ENCODE measurements at regions not wholly inside any gene's neighbourhood (a gene's known extent, or its start where the extent isn't known, plus 50 kb on each side); places are given as distances from the start of the nearest gene placed in this dataset.

- DNase-seq, result no peak
These were observed 423.6 kb upstream of the TPM1 start for GRCh38 chr15:62618846-62619504.

DNA sequence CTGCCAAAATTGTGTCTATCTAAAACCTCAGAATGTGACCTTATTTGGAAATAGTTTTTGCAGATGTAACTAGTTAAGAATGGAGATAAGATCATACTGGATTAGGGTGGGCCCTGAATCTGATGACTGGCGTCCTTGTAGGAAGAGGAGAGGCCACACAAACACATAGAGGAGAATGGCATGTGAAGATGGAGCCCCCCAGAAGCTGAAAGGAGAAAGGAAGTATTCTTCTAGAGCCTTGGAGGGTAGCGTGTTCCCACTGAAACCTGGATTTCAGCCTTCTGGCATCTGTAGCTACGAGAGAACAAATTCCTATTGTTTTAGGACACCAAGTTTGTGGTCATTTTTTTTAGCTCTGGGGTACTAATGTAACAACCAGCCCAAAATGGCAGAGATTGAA, 423.0 kb upstream of the TPM1 start:
- DNase-seq, result no peak

DNA sequence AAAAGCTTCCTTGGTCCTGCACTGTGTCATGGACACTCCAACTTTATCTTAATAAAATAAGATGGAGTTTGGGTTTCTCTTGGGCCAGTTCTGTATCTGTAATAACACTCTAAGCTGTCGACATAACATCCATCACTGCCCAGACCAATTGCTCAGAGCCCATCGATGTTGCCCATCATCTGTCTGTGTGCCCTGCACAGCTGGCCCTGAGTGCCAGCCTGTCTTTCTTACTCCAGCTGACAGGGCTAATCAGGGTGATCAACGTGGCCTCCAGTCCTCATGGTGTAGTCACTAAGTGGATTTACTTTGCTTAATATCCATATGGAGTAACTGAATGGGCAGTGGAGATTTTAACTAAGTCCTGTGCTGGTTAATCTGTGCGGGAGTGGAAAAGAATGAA, 419.8 kb upstream of the TPM1 start:
- no peak for DNase-seq

- DNase-seq, result no peak
These were observed 417.8 kb upstream of the TPM1 start for GRCh38 chr15:62624547-62625378.

GRCh38 chr15:62625429-62626033, 417.0 kb upstream of the TPM1 start:
- no peak for DNase-seq

DNA sequence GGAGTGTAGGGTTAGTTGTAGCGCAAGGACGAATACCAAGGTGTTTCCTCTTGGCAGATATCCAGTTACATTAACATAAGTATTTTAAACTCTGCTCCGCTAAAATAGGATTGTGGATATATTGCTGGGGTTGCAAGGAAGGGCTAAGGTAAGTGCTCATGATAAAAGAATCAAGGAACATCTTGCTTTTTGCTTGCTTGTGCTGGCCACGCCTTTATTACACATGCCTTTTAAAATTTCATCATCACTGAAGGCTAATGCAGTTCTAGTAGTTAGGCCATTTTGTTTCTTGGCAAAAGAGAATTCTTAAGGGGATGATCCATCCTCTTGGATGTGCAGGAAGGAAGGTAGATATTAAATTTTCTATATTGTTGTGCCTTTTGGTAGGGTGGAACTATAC, 415.6 kb upstream of the TPM1 start:
- no peak for DNase-seq

DNA sequence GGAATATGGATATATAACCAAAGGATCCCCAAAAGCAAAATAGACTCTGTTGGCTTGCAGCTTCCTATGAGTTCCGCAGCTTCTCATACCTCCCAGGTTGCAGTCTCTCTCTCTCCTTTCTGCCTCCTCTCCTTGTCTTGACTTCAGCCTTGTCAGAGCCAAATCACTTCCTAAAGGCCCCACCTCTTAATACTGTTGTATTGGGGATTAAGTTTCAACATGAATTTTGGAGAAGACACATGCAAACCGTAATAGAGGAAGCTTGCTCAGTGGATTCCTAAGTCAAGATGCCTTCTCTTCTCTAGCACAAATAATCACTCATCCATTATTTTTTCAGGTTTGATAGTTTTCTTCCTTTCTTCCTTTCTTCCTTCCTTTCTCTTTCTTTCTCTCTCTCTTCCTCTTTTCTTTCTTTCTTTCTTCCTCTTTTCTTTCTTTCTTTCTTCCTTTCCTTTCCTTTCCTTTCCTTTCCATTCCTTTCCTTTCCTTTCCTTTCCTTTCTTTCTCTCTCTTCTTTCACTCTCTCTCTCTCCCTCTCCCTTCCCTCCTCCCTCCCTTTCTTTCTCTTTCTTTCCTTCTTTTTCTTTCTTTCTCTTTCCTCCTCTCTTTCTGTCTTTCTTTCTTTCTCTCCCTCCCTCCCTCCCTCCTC, 411.3 kb upstream of the TPM1 start:
- no peak for DNase-seq

DNA sequence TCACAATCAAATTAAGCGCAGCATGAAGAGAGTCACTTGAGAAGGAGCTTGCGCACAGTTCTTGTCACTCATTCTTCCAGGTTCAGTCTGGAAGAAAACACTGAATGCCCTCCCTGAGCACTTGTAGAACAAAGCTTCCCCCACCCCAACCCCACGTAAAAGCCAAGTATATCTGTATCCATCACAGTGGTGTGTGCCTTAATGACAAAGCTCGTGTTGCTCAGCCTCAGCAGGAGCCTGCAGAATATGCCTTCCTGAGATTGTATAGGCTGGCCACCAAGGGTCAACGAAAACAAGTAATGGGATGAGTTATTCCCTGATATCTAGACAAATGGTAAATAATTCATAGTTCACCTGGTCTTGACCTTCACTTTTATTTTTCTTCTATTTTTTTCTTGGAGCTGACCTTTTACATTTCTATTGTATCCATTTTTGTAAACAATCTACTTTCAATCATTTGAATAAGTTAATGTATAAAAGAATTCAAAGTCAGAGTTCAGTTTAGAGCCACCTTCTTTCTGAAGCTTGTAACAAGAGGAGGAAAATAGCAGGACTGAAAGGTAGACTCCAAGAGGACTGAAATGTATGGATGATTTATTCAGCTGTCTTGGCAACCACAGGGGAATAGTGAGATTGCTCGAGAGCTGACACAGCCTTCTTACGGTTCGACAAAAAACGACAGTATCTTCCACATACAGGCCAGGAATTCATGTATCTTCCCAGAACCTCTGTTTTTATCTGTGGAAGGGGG, 405.5 kb upstream of the TPM1 start:
- no peak for DNase-seq

GRCh38 chr15:62637574-62637897, 405.0 kb upstream of the TPM1 start:
- no peak for DNase-seq

DNA sequence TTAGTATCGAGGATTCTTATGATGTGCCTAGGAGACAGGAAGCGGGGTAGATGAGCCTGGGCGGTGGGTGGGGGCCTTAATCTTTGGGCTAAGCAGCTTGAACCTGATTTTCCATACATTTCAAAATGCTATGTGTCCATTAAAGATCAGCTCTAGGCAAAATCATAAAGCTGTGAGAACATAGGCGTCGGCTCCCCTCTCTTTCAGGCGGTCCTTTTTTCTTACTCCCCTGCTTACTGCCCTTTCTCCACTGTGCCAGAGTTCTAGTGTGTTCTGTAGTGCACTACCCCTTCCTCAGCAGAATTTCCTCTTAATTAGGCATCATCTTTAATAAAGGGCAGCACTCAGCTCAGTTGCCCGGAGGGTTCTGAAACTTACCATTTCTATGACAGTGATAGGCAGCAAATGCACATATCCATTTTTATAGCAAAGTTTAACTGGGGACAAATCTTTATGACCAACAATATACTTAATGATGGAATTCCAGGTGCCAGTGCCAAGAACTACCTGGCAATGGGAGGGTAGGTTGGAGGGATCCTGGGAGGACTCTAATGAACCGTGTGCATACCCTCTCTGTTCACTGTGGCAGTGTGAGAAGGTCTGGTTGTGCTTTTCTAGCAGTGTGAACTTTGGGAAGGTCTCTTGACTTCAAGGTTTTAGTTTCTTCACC, 404.5 kb upstream of the TPM1 start:
- no peak for DNase-seq

DNA sequence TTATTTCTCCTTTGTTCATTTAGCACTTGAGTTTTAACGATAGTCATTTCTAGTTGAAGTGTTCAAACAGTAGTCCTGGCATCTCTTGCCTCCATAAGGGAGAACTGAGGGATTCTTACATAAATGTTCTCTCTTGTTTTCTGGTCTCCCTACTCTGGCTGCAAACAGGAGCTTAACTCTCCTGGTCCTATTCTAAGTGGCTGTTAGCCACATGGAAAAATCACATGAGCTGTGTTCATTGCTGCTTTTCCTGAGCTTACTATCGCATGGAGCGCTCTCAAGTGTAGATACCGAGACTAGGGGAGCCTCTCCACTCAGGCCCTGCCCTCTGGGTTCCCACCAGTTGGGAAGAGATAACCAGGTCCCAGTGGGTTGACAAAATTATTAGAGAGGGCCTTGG, 403.1 kb upstream of the TPM1 start:
- no peak for DNase-seq

DNA sequence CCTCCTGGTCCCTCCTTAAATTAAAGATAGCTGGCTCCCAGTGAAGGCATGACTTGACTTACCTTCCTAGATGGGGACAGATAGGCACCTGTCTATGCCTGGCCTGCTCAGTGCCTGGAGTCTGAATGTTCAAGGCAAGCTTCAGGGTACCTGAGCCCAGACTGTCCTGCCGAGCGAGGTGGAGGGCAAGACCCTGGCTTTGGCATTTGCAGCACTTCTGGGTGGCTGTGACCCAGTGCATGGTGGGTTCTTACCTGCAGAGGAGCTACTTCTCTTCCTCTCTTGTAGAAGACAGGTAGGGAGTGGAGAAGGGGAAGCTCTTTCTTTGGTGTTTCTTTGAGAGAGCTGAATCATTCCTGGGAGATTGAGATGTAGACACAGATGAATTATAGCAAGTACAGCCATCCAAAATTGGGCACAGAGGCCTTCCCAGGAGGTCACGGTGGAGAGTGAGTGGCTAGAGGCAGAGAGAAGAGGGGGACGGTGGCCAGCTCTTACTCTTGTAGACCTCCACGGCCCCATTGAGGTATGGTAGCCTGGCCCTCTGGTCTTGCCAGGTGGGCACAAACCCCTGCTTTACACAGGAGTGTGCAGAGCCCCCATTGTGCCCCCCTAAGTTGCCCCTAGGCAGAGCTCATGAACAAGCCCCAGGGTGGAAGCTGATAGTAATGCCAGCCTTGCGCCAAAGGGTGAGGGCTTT, 402.5 kb upstream of the TPM1 start:
- no peak for DNase-seq

- DNase-seq, result no peak
These were observed 400.7 kb upstream of the TPM1 start for GRCh38 chr15:62641825-62642224.

GRCh38 chr15:62643572-62643971, 399.0 kb upstream of the TPM1 start:
- no peak for DNase-seq

DNA sequence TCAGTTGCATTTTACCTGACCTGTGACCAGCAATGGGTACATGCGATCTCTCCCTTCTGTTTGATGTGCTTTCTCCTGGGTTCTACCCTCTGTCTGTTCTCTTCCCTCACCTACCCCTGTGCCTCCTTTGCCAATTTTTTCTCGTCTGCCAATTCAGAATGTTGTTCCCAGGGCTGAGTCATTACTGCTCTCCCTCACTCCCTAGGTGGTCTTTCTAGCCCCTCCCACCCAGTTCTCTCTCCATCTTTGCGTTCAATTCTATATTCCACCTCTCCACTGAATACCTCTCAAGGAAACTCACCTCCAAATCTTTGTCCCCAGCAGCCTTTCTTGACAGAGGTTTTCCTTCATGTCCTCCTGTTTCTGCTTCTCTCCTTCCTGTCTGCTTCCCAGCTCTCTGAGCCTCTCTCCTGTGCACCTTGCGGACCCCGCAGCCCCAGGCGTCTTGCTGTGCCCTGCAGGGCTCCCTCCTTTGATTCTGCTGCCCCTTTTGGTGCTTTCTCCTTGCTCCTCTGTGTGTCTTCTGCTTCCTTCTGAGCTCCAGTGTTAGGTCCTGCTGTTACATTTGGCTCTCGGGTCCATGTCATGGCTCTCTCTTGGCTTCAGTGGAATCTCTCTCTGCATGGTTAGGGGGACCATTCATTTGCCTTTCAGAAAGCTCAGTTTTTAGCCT, 398.2 kb upstream of the TPM1 start:
- DNase-seq, result no peak

GRCh38 chr15:62644889-62645742, 397.4 kb upstream of the TPM1 start:
- no peak for DNase-seq

- DNase-seq, result no peak
These were observed 395.2 kb upstream of the TPM1 start for GRCh38 chr15:62647202-62647842.

GRCh38 chr15:62647843-62648505, 394.6 kb upstream of the TPM1 start:
- no peak for DNase-seq

DNA sequence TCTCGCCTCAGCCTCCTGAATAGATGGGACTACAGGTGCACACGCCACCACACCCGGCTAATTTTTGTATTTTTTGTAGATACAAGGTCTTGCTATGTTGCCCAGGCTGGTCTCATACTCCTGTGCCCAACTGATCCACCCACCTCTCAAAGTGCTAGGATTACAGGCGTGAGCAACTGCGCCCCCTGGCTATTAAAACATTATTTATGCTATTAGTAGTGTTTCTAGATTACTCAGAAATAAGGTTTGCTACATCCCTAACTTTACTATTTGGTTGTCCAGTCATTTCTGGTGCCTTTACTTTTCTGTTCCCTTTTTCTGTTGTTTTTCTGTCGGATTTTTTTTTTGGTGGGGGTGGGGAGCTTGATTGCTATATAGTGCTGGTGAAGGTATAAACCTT, 393.6 kb upstream of the TPM1 start:
- no peak for DNase-seq

All from DMS79 treated with DMSO at 0.1 percent for 48 hours (cell line).